Ishikawa (cell line): ENCODE measurements at regions not wholly inside any gene's neighbourhood (a gene's known extent, or its start where the extent isn't known, plus 50 kb on each side); places are given as distances from the start of the nearest gene placed in this dataset.
A peak's percentile ranks its signal among the peaks of the same experiment; 100 is the strongest.

ENCODE experiments used
- CEBPB ChIP-seq: IDR thresholded peaks from 2 replicates; pipeline ENCODE4 v1.6.1; 2012
- CREB1 ChIP-seq: IDR thresholded peaks from 2 replicates; pipeline ENCODE4 v1.6.1; 2012; ENCODE audit warnings: low read depth
- EGR1 ChIP-seq: IDR thresholded peaks from 2 replicates; pipeline ENCODE4 v1.6.1; 2012
- EP300 ChIP-seq: IDR thresholded peaks from 2 replicates; pipeline ENCODE4 v1.6.1; 2012; ENCODE audit warnings: borderline replicate concordance
- FOXM1 ChIP-seq: IDR thresholded peaks from 2 replicates; pipeline ENCODE4 v1.6.1; 2012; ENCODE audit warnings: low read depth, borderline replicate concordance
- MAX ChIP-seq: IDR thresholded peaks from 2 replicates; pipeline ENCODE4 v1.6.1; 2012
- NFIC ChIP-seq: IDR thresholded peaks from 2 replicates; pipeline ENCODE4 v1.6.1; 2012
- RAD21 ChIP-seq: IDR thresholded peaks from 2 replicates; pipeline ENCODE4 v1.6.1; 2012; ENCODE audit warnings: low read depth
- TAF1 ChIP-seq: IDR thresholded peaks from 2 replicates; pipeline ENCODE4 v1.6.1; 2012; ENCODE audit warnings: low read depth, mild to moderate bottlenecking
- TCF12 ChIP-seq: IDR thresholded peaks from 2 replicates; pipeline ENCODE4 v1.6.1; 2012; ENCODE audit warnings: low read depth
- TEAD4 ChIP-seq: IDR thresholded peaks from 2 replicates; pipeline ENCODE4 v1.6.1; 2012
- YY1 ChIP-seq: IDR thresholded peaks from 2 replicates; pipeline ENCODE4 v1.6.1; 2012; ENCODE audit warnings: low read depth
- ZBTB7A ChIP-seq: IDR thresholded peaks from 2 replicates; pipeline ENCODE4 v1.6.1; 2012; ENCODE audit warnings: low read depth
- TF ChIP-seq, protein P1 (sequence below): IDR thresholded peaks from 2 replicates; pipeline ENCODE4 v1.6.1; 2012
- TF ChIP-seq, protein P2 (sequence below): IDR thresholded peaks from 2 replicates; pipeline ENCODE4 v1.6.1; 2012; ENCODE audit warnings: low read depth, mild to moderate bottlenecking

DNA sequence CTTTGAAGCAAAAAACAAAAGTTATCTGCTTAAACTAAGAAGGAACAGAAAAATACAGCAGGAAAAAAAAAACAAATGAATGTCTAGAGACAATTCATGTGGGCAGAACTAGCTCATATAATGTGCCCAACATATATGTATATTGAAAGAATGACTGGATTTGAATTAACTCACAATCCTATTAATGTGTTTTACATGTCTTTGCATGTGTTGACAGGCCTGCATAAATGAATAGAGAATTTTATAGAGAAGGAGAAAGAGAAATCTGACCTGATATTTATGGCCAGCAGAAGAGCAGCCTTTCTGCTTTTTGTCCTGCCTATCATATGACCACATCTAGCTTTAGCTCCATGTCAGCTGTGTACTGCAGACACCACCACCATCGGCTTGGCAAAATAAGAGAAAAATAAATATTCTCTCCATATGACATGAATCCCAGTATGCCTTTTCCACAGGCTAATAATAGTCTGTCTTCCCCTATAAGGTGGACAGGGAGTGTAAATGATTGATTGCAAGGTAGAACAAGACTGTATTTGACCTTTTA lies 171.5 kb upstream of the PALMD start:
- TF ChIP-seq YY1 (no peak), TEAD4 (no peak)

DNA sequence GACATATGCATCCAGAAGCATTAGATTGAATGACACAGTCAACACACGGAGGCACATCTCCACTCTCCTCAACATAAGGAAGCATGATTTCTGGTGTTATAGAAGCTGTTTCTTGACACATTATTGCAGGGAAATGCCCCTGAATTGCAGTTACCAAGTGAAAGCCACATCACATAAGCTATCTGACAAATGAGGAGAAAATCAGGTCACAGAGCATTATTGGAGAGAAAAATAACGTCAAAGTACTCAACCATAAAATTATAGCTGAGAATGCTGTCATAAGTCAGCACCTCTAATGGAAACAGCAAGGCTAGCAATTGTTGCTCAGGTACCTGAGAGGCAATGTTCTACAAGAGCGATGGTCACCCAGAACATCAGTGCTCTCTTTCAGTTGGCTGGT lies 169.9 kb upstream of the PALMD start:
- TF ChIP-seq CEBPB (no peak), EP300 (no peak), MAX (no peak), NFIC (no peak), TEAD4 (no peak), FOXM1 (no peak), RAD21 (no peak), EGR1 (no peak), TCF12 (no peak), YY1 (no peak), TAF1 (no peak), ZBTB7A (no peak), CREB1 (no peak)
- TF ChIP-seq, protein P1, sequence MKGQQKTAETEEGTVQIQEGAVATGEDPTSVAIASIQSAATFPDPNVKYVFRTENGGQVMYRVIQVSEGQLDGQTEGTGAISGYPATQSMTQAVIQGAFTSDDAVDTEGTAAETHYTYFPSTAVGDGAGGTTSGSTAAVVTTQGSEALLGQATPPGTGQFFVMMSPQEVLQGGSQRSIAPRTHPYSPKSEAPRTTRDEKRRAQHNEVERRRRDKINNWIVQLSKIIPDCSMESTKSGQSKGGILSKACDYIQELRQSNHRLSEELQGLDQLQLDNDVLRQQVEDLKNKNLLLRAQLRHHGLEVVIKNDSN, result no peak
- TF ChIP-seq, protein P2, sequence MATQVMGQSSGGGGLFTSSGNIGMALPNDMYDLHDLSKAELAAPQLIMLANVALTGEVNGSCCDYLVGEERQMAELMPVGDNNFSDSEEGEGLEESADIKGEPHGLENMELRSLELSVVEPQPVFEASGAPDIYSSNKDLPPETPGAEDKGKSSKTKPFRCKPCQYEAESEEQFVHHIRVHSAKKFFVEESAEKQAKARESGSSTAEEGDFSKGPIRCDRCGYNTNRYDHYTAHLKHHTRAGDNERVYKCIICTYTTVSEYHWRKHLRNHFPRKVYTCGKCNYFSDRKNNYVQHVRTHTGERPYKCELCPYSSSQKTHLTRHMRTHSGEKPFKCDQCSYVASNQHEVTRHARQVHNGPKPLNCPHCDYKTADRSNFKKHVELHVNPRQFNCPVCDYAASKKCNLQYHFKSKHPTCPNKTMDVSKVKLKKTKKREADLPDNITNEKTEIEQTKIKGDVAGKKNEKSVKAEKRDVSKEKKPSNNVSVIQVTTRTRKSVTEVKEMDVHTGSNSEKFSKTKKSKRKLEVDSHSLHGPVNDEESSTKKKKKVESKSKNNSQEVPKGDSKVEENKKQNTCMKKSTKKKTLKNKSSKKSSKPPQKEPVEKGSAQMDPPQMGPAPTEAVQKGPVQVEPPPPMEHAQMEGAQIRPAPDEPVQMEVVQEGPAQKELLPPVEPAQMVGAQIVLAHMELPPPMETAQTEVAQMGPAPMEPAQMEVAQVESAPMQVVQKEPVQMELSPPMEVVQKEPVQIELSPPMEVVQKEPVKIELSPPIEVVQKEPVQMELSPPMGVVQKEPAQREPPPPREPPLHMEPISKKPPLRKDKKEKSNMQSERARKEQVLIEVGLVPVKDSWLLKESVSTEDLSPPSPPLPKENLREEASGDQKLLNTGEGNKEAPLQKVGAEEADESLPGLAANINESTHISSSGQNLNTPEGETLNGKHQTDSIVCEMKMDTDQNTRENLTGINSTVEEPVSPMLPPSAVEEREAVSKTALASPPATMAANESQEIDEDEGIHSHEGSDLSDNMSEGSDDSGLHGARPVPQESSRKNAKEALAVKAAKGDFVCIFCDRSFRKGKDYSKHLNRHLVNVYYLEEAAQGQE, result no peak

- TF ChIP-seq TEAD4 (peak; percentile 55), MAX (no peak), RAD21 (peak; percentile 83)
These were observed 164.4 kb upstream of the PALMD start for GRCh38 chr1:99481391-99481996.

- no peak for TF ChIP-seq EP300
- TF ChIP-seq CEBPB, result no peak
- no peak for TF ChIP-seq NFIC
- TF ChIP-seq CREB1, result no peak
- no peak for TF ChIP-seq RAD21
- TF ChIP-seq TCF12, result no peak
- TF ChIP-seq TEAD4, result no peak
These were observed 163.6 kb upstream of the PALMD start for GRCh38 chr1:99482286-99482685.

DNA sequence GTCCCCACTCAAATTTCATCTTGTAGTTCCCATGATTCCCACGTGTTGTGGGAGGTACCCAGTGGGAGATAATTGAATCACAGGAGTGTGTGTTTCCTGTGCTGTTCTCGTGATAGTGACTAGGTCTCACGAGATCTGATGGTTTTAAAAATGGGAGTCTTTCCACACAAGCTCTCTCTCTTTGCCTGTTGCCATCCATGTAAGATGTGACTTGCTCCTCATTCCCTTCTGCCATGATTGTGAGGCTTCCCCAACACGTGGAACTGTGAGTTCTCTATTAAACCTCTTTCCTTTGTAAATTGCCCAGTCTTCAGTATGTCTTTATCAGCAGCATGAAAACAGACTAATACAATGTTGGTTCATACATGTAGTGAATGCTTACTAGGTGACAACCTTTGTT lies 163.2 kb upstream of the PALMD start:
- TF ChIP-seq, protein P1, result no peak
- TF ChIP-seq EGR1 (no peak), RAD21 (no peak), MAX (no peak), NFIC (no peak), EP300 (no peak), TEAD4 (no peak), ZBTB7A (no peak), CEBPB (no peak), FOXM1 (no peak), TAF1 (no peak), YY1 (no peak), CREB1 (no peak), TCF12 (no peak)
- TF ChIP-seq, protein P2, result no peak

GRCh38 chr1:99490031-99490430 lies 155.9 kb upstream of the PALMD start:
- TF ChIP-seq RAD21 (no peak), MAX (no peak), TAF1 (no peak), CREB1 (no peak), YY1 (no peak), EP300 (no peak), TEAD4 (no peak), EGR1 (no peak), TCF12 (no peak), FOXM1 (no peak)
- TF ChIP-seq, protein P1, result no peak
